ENCODE measurements at regions not wholly inside any gene's neighbourhood (a gene's known extent, or its start where the extent isn't known, plus 50 kb on each side); places are given as distances from the start of the nearest gene placed in this dataset.

DNA sequence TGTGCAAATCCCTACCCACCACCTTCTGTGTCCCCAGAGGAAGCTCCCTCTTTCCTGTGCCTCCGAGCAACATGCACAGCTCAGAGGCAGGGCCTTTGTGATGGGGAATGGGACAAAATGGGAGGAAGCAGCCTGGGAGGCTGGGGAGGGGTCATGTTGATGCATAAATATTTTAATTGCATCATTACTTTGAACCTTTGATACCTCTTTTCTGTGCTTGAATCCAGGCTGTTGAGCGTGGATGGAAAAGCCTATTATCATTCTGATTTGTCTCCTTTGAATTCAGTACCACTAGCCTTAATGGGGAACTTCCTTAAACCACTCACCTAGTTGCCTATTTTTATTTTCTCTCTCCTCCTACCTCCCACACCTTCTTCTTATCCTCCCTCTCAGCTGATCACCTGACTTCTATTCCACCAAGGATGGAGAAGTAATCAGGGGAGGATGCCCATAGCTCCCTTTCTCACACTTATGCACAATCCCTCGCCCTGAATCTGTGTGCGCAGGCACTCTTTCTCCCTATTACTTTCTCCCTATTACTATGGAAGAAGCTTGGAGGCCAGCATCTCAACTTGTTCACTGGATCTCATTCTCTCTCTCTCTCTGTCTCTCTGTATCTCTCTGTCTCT is 78.5 kb downstream of the SEC61G start:
- TF ChIP-seq SMC3 (IDR thresholded peaks at IDR 0.05; ENCODE audit: borderline replicate concordance, low read length) = no peak
- TF ChIP-seq CTCF (IDR thresholded peaks at IDR 0.05 in 2 of 3, conservative IDR thresholded peaks at IDR 0.05 in 1 of 3; ENCODE audit: control insufficient read depth in 2 of 3, extremely low read depth in 1 of 3, insufficient read depth in 1 of 3, low read depth in 3 of 3, low read length in 3 of 3) = no peak
- no peak for TF ChIP-seq RAD21 (IDR thresholded peaks at IDR 0.05; ENCODE audit: insufficient read depth, low read depth, low read length)
- TF ChIP-seq JUND (IDR thresholded peaks at IDR 0.05; ENCODE audit: low read depth, low read length) = no peak
- no peak for TF ChIP-seq CEBPB (IDR thresholded peaks at IDR 0.05; ENCODE audit: borderline replicate concordance in 1 of 2, low read depth in 2 of 2, low read length in 2 of 2)
- no peak for TF ChIP-seq EP300 (IDR thresholded peaks at IDR 0.05; ENCODE audit: borderline replicate concordance in 1 of 2, control insufficient read depth in 1 of 2, low read depth in 2 of 2, low read length in 2 of 2)

All from GM12878 (cell line).